Right atrium auricular region (tissue), 2 donors: ENCODE measurements at regions not wholly inside any gene's neighbourhood (a gene's known extent, or its start where the extent isn't known, plus 50 kb on each side); places are given as distances from the start of the nearest gene placed in this dataset.

Experiments used
- DNase-seq: peaks from one replicate; pipeline ENCODE4 v3.0.0-alpha.2; 2019; ENCODE audit warnings: low spot score
- H3K27ac ChIP-seq, 2 donors: fragments of 200-600 bp; sonication (generic); 1 replicate in 1 of 2; 2 replicates in 1 of 2; pipeline ENCODE4 v1.5.1; 2016 to 2019
- H3K27me3 ChIP-seq, 2 donors: fragments of 200-600 bp; sonication (generic); one replicate each; pipeline versions ENCODE4 v1.5.1 to v1.6.0; 2017 to 2019
- H3K36me3 ChIP-seq: fragments of 200-600 bp; sonication (generic); one replicate; pipeline ENCODE4 v1.5.1; 2016
- H3K4me1 ChIP-seq, 2 donors: fragments of 200-600 bp; sonication (generic); one replicate each; pipeline versions ENCODE4 v1.5.1 to v1.6.0; 2017 to 2019
- H3K4me3 ChIP-seq, 2 donors: fragments of 200-600 bp; sonication (generic); 1 replicate in 1 of 2; 2 replicates in 1 of 2; pipeline ENCODE4 v1.5.1; 2017 to 2019; ENCODE audit warnings: mild to moderate bottlenecking in 1 of 2, moderate library complexity in 1 of 2
- H3K9me3 ChIP-seq, 2 donors: fragments of 200-600 bp; sonication (generic); one replicate each; pipeline ENCODE4 v1.5.1; 2019
- TF ChIP-seq, protein P1 (sequence below), 2 donors: fragments of 200-600 bp; sonication (generic); IDR thresholded peaks; one replicate each; pipeline ENCODE4 v1.5.1; 2019; ENCODE audit warnings: antibody characterized with exemption in 2 of 2

DNA sequence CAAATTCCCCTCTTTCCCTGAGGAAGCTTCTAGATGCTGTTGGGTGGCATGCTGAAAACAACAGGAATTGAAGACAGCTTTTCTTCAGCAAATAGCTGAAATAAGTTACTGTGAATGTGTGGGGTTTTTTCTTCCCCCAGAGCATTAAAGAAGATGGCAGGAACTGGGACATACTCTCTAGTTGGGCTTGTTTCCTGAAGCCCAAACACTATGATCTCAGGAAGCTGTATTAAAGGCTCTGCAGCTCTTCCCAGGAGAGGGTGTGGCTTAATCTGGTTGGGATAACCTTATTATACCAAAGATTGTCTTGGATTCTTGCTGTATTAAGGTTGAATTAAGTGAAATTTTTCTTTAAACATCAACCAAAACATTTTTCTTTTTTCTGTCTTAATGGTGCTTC is 64.9 kb upstream of the LMO4 start:
- H3K36me3 ChIP-seq: no peaks in the 10 kb centered on the region
- H3K9me3 ChIP-seq: peaks cover 0 to 7% of the 10 kb centered on the region in 2 donors
- no peak overlapping the region for H3K27ac ChIP-seq
- H3K4me1 ChIP-seq: no peaks in the 10 kb centered on the region
- TF ChIP-seq, protein P1, sequence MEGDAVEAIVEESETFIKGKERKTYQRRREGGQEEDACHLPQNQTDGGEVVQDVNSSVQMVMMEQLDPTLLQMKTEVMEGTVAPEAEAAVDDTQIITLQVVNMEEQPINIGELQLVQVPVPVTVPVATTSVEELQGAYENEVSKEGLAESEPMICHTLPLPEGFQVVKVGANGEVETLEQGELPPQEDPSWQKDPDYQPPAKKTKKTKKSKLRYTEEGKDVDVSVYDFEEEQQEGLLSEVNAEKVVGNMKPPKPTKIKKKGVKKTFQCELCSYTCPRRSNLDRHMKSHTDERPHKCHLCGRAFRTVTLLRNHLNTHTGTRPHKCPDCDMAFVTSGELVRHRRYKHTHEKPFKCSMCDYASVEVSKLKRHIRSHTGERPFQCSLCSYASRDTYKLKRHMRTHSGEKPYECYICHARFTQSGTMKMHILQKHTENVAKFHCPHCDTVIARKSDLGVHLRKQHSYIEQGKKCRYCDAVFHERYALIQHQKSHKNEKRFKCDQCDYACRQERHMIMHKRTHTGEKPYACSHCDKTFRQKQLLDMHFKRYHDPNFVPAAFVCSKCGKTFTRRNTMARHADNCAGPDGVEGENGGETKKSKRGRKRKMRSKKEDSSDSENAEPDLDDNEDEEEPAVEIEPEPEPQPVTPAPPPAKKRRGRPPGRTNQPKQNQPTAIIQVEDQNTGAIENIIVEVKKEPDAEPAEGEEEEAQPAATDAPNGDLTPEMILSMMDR (IDR thresholded peaks at IDR 0.05): no peak
- H3K27me3 ChIP-seq: no peaks in the 10 kb centered on the region
- no peak overlapping the region for H3K4me3 ChIP-seq
- DNase-seq: no peak

DNA sequence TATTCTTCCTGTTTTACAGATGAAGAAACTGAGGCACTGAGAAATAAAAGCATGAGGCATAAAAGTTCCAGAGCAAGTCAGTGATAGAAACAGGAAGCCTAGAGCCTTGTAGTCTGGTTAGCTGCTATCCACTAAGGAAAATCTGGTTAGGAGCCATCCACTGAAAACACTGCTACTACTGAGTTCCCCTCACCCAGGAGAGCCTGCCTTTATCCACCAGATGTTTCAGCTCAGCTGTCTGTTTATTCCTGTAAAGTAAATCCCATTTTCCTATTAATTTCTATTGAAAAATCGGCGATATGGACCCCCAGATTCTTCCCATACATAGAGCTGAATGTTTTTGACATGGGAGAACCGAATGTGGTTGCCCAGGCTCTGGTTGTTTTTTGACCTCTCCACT is 63.7 kb upstream of the LMO4 start:
- no peaks in the 10 kb centered on the region for H3K9me3 ChIP-seq
- TF ChIP-seq, protein P1 (IDR thresholded peaks at IDR 0.05): no peak
- DNase-seq: no peak
- H3K36me3 ChIP-seq: no peaks in the 10 kb centered on the region
- H3K27ac ChIP-seq: no peak overlapping the region
- H3K4me3 ChIP-seq: no peak overlapping the region
- no peaks in the 10 kb centered on the region for H3K27me3 ChIP-seq
- no peaks in the 10 kb centered on the region for H3K4me1 ChIP-seq

DNA sequence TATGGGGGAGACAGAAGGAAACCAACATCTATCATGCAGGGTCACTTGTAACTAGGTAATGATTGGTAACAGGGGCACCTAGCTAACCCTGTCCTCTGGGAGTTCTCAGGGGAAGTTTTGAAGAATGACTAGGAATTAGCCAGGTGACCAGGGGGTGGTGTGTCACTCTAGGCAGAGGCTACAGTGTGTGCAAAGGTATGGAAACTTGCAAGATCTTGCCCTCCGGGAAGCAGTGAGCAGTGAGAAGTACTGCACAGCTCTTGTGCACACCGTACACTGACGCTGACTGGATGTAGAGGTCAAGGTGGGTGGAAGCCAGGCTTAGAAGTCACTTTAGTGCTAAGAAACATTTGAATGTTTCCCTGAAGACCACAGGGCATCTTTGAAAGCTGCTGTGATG is 62.9 kb upstream of the LMO4 start:
- no peak for DNase-seq
- TF ChIP-seq, protein P1 (IDR thresholded peaks at IDR 0.05): no peak
- Histone ChIP-seq H3K9me3 (no peaks in the 10 kb centered on the region), H3K27ac (no peak overlapping the region), H3K4me1 (no peaks in the 10 kb centered on the region), H3K36me3 (no peaks in the 10 kb centered on the region), H3K4me3 (no peak overlapping the region), H3K27me3 (no peaks in the 10 kb centered on the region)

DNA sequence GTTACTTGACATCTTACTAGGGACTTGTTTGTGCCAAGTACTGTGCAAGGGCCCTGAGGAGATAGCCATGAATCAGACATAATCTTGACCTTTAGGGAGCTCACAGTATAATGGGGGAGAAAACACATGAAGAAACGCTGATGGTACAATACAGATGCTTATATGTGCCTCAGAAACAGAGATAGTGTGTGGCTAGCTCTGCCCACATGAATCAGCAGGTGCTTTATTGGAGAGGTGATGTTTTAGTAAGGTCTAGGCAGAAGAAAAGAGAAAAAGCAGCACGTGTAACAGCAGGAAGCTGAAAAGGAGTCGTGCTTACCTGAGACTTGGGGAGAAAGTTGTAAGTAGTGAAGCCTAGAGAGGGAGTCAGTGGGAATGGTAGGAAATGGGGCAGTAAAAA is 60.6 kb upstream of the LMO4 start:
- TF ChIP-seq, protein P1 (IDR thresholded peaks at IDR 0.05): no peak
- no peaks in the 10 kb centered on the region for H3K27me3 ChIP-seq
- DNase-seq: no peak

DNA sequence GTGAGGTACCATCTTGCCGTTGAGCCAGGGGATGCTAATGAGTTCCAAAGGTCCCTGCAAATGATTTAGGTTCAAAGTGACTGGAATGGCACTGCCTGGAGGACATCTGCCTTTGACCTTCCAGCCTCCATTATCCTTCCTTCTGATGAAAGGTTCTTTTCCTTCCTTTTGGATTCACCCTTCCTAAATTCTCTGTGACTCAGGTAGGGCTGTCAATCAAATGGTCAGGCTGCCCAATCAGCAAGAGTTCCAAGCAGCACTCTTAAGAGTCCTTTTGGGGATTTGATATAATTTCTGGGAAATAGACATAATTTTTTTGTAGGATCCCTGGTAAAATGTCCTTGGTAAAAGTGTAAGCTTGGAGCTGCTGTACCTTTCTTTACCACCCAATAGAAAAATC is 58.8 kb upstream of the LMO4 start:
- H3K4me1 ChIP-seq: no peaks in the 10 kb centered on the region
- no peaks in the 10 kb centered on the region for H3K36me3 ChIP-seq
- no peaks in the 10 kb centered on the region for H3K9me3 ChIP-seq
- no peak overlapping the region for H3K27ac ChIP-seq
- no peak for DNase-seq
- H3K4me3 ChIP-seq: no peak overlapping the region
- no peaks in the 10 kb centered on the region for H3K27me3 ChIP-seq
- TF ChIP-seq, protein P1 (IDR thresholded peaks at IDR 0.05): no peak

More for the DNA sequence above, 60.6 kb upstream of the LMO4 start:
- no peak overlapping the region for H3K27ac ChIP-seq
- no peaks in the 10 kb centered on the region for H3K36me3 ChIP-seq
- H3K4me1 ChIP-seq: no peaks in the 10 kb centered on the region
- no peaks in the 10 kb centered on the region for H3K9me3 ChIP-seq
- no peak overlapping the region for H3K4me3 ChIP-seq

DNA sequence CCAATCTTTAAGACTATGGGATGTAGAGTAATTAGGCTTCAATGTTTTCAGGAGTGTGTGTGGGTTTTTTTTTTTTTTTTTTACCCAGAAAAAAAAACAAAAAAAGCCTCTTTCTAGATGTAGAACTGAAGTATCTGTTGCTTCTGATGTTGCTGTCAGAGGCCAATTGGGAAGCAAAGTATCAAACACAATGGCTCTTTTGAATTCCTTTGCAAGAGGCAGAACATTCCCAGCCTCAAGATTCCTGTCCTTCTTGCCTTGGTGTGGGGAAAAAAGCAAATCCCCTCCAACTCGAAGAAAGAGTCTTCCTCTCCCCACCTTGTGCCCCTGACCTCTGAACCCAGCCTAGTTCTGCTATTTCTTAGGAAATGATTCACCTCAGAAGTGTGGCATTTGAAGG is 55.4 kb upstream of the LMO4 start:
- TF ChIP-seq, protein P1 (IDR thresholded peaks at IDR 0.05): no peak
- Histone ChIP-seq H3K36me3 (no peaks in the 10 kb centered on the region), H3K27ac (no peak overlapping the region), H3K4me3 (no peak overlapping the region), H3K4me1 (no peaks in the 10 kb centered on the region), H3K9me3 (no peaks in the 10 kb centered on the region), H3K27me3 (no peaks in the 10 kb centered on the region)
- DNase-seq: no peak
